ENCODE measurements at regions not wholly inside any gene's neighbourhood (a gene's known extent, or its start where the extent isn't known, plus 50 kb on each side); places are given as distances from the start of the nearest gene placed in this dataset.

- no peak overlapping the region for H3K27ac ChIP-seq
- no peak for TF ChIP-seq ZFX (IDR thresholded peaks at IDR 0.05; ENCODE audit: borderline replicate concordance)
- TF ChIP-seq CTCF (IDR thresholded peaks at IDR 0.05) = no peak
Measured at GRCh38 chr18:46415532-46416252, 241.3 kb downstream of the LOXHD1 start.

GRCh38 chr18:46416706-46417638, 240.0 kb downstream of the LOXHD1 start:
- TF ChIP-seq CTCF (IDR thresholded peaks at IDR 0.05) (no peak), ZFX (IDR thresholded peaks at IDR 0.05; ENCODE audit: borderline replicate concordance) (no peak)
- no peak overlapping the region for H3K27ac ChIP-seq

GRCh38 chr18:46418663-46419260, 238.3 kb downstream of the LOXHD1 start:
- no peak overlapping the region for H3K27ac ChIP-seq
- TF ChIP-seq ZFX (IDR thresholded peaks at IDR 0.05; ENCODE audit: borderline replicate concordance) (no peak), CTCF (IDR thresholded peaks at IDR 0.05) (no peak)

- no peak for TF ChIP-seq ZFX (IDR thresholded peaks at IDR 0.05; ENCODE audit: borderline replicate concordance)
- TF ChIP-seq CTCF (IDR thresholded peaks at IDR 0.05) = no peak
- H3K27ac ChIP-seq = no peak overlapping the region
Measured at GRCh38 chr18:46419391-46420141, 237.5 kb downstream of the LOXHD1 start.

GRCh38 chr18:46421973-46422551, 235.0 kb downstream of the LOXHD1 start:
- TF ChIP-seq CTCF (IDR thresholded peaks at IDR 0.05) (no peak), ZFX (IDR thresholded peaks at IDR 0.05; ENCODE audit: borderline replicate concordance) (no peak)
- H3K27ac ChIP-seq = no peak overlapping the region

- H3K27ac ChIP-seq = no peak overlapping the region
- TF ChIP-seq ZFX (IDR thresholded peaks at IDR 0.05; ENCODE audit: borderline replicate concordance) (no peak), CTCF (IDR thresholded peaks at IDR 0.05) (no peak)
Measured at GRCh38 chr18:46422552-46423055, 234.4 kb downstream of the LOXHD1 start.

All from 22Rv1 (cell line).